ENCODE measurements at regions not wholly inside any gene's neighbourhood (a gene's known extent, or its start where the extent isn't known, plus 50 kb on each side); places are given as distances from the start of the nearest gene placed in this dataset.
"Not testable (repeated sequence)": the region's sequence is repeated elsewhere in the genome, so short reads cannot be mapped to it uniquely, and the experiment has no call there.

GRCh38 chr2:75289771-75290170 lies 90.5 kb upstream of the TACR1 start:
- Histone ChIP-seq H3K4me3 (no peak overlapping the region), H3K27ac (peak overlapping the region in 1 of 21 experiments; percentile 29)

- not testable (repeated sequence) for H3K4me3 ChIP-seq
- H3K27ac ChIP-seq = peak overlapping the region in 1 of 21 experiments; percentile 29
Measured at GRCh38 chr2:75289178-75289577, 89.9 kb upstream of the TACR1 start.

- Histone ChIP-seq H3K27ac (no peak overlapping the region), H3K4me3 (no peak overlapping the region)
Measured at GRCh38 chr2:75288760-75289159, 89.4 kb upstream of the TACR1 start.

GRCh38 chr2:75287624-75288316 lies 88.5 kb upstream of the TACR1 start:
- H3K4me3 ChIP-seq = no peak overlapping the region
- H3K27ac ChIP-seq = no peak overlapping the region

- H3K27ac ChIP-seq = no peak overlapping the region
- no peak overlapping the region for H3K4me3 ChIP-seq
Measured at GRCh38 chr2:75284345-75284744, 85.0 kb upstream of the TACR1 start.

GRCh38 chr2:75278821-75279379 lies 79.6 kb upstream of the TACR1 start:
- Histone ChIP-seq H3K27ac (no peak overlapping the region), H3K4me3 (no peak overlapping the region)

- no peak overlapping the region for H3K4me3 ChIP-seq
- no peak overlapping the region for H3K27ac ChIP-seq
Measured at GRCh38 chr2:75278314-75278713, 79.0 kb upstream of the TACR1 start.

GRCh38 chr2:75277111-75277510 lies 77.8 kb upstream of the TACR1 start:
- Histone ChIP-seq H3K4me3 (no peak overlapping the region), H3K27ac (no peak overlapping the region)

- H3K27ac ChIP-seq = no peak overlapping the region
- H3K4me3 ChIP-seq = no peak overlapping the region
Measured at GRCh38 chr2:75276093-75277029, 77.0 kb upstream of the TACR1 start.

- Histone ChIP-seq H3K27ac (no peak overlapping the region), H3K4me3 (no peak overlapping the region)
Measured at GRCh38 chr2:75274936-75275335, 75.6 kb upstream of the TACR1 start.

- no peak overlapping the region for H3K27ac ChIP-seq
- no peak overlapping the region for H3K4me3 ChIP-seq
Measured at GRCh38 chr2:75268112-75268511, 68.8 kb upstream of the TACR1 start.

- Histone ChIP-seq H3K27ac (no peak overlapping the region), H3K4me3 (no peak overlapping the region)
Measured at GRCh38 chr2:75261923-75262322, 62.6 kb upstream of the TACR1 start.

GRCh38 chr2:75260946-75261345 lies 61.6 kb upstream of the TACR1 start:
- no peak overlapping the region for H3K27ac ChIP-seq
- H3K4me3 ChIP-seq = no peak overlapping the region

GRCh38 chr2:75258620-75259019 lies 59.3 kb upstream of the TACR1 start:
- Histone ChIP-seq H3K27ac (no peak overlapping the region), H3K4me3 (no peak overlapping the region)

GRCh38 chr2:75256485-75256884 lies 57.2 kb upstream of the TACR1 start:
- Histone ChIP-seq H3K4me3 (no peak overlapping the region), H3K27ac (no peak overlapping the region)

- no peak overlapping the region for H3K4me3 ChIP-seq
- H3K27ac ChIP-seq = no peak overlapping the region
Measured at GRCh38 chr2:75253526-75253925, 54.2 kb upstream of the TACR1 start.

GRCh38 chr2:75251896-75252295 lies 52.6 kb upstream of the TACR1 start:
- H3K27ac ChIP-seq = no peak overlapping the region
- H3K4me3 ChIP-seq = no peak overlapping the region

Measured in skin epidermis (tissue), 12 donors.